HEK293T (cell line): ENCODE measurements at regions not wholly inside any gene's neighbourhood (a gene's known extent, or its start where the extent isn't known, plus 50 kb on each side); places are given as distances from the start of the nearest gene placed in this dataset.

Experiments
- CTCF ChIA-PET: fragments of 350-600 bp; formaldehyde crosslinking; extraction: SDS; loops from one replicate; lab custom pipeline; 2021; ENCODE audit warnings: antibody characterized with exemption, inconsistent platforms; lab: Yijun Ruan, JAX
- POLR2A ChIA-PET: fragments of 350-600 bp; formaldehyde crosslinking; extraction: SDS; loops from one replicate; lab custom pipeline; 2020; ENCODE audit warnings: antibody characterized with exemption, inconsistent platforms; lab: Yijun Ruan, JAX
- DNase-seq: peaks from one replicate; pipeline ENCODE4 v3.0.0; 2012; ENCODE audit warnings: mixed read lengths; ENCODE audit errors: extremely low spot score
- ARNT ChIP-seq: fragments of 450-650 bp; IDR thresholded peaks from 2 replicates; pipeline ENCODE4 v1.6.1; 2017; ENCODE audit warnings: mild to moderate bottlenecking
- BHLHE40 ChIP-seq: fragments of 450-650 bp; IDR thresholded peaks from 2 replicates; pipeline ENCODE4 v1.6.1; 2016; ENCODE audit warnings: mild to moderate bottlenecking, moderate library complexity, borderline replicate concordance
- CTBP1 ChIP-seq: fragments of 450-650 bp; IDR thresholded peaks from 2 replicates; pipeline ENCODE4 v1.6.1; 2016; ENCODE audit warnings: borderline replicate concordance
- ELF4 ChIP-seq: fragments of 450-650 bp; IDR thresholded peaks from 2 replicates; pipeline ENCODE4 v1.6.1; 2017; ENCODE audit warnings: antibody characterized with exemption
- FOXA1 ChIP-seq: fragments of 450-650 bp; IDR thresholded peaks from 2 replicates; pipeline ENCODE4 v1.6.1; 2016; ENCODE audit warnings: mild to moderate bottlenecking
- FOXK2 ChIP-seq: fragments of 450-650 bp; IDR thresholded peaks from 2 replicates; pipeline ENCODE4 v1.6.1; 2016; ENCODE audit warnings: mild to moderate bottlenecking
- FOXM1 ChIP-seq: fragments of 450-650 bp; IDR thresholded peaks from 2 replicates; pipeline ENCODE4 v1.6.1; 2017; ENCODE audit warnings: mild to moderate bottlenecking, borderline replicate concordance
- HDGF ChIP-seq: fragments of 450-650 bp; IDR thresholded peaks from 2 replicates; pipeline ENCODE4 v1.6.1; 2017; ENCODE audit warnings: antibody characterized with exemption, borderline replicate concordance
- L3MBTL2 ChIP-seq: fragments of 450-650 bp; conservative IDR thresholded peaks from 2 replicates; pipeline ENCODE4 v1.6.1; 2016; ENCODE audit warnings: mild to moderate bottlenecking
- LEF1 ChIP-seq: fragments of 450-650 bp; IDR thresholded peaks from 2 replicates; pipeline ENCODE4 v1.6.1; 2017; ENCODE audit warnings: mild to moderate bottlenecking, borderline replicate concordance
- NFRKB ChIP-seq: fragments of 450-650 bp; IDR thresholded peaks from 2 replicates; pipeline ENCODE4 v1.6.1; 2016; ENCODE audit warnings: mild to moderate bottlenecking, moderate library complexity
- PKNOX1 ChIP-seq: fragments of 450-650 bp; IDR thresholded peaks from 2 replicates; pipeline ENCODE4 v1.6.1; 2016
- SP1 ChIP-seq: fragments of 450-650 bp; IDR thresholded peaks from 2 replicates; pipeline ENCODE4 v1.6.1; 2017
- SUZ12 ChIP-seq: fragments of 450-650 bp; IDR thresholded peaks from 2 replicates; pipeline ENCODE4 v1.6.1; 2016; ENCODE audit warnings: mild to moderate bottlenecking
- TARDBP ChIP-seq: fragments of 450-650 bp; IDR thresholded peaks from 2 replicates; pipeline ENCODE4 v1.6.1; 2016
- ZNF384 ChIP-seq: fragments of 450-650 bp; IDR thresholded peaks from 2 replicates; pipeline ENCODE4 v1.6.1; 2016

GRCh38 chr12:91853350-91854127, 292.1 kb downstream of the BTG1 start:
- DNase-seq, result no peak
- TF ChIP-seq FOXM1 (no peak), PKNOX1 (no peak), SP1 (no peak), FOXK2 (no peak), NFRKB (no peak), FOXA1 (no peak), LEF1 (no peak), TARDBP (no peak)
- CTCF ChIA-PET, result no interaction called here
- POLR2A ChIA-PET, result no interaction called here

- no peak for TF ChIP-seq CTBP1
- no peak for TF ChIP-seq HDGF
- TF ChIP-seq FOXK2, result no peak
- TF ChIP-seq FOXM1, result no peak
- TF ChIP-seq L3MBTL2, result no peak
- no peak for TF ChIP-seq SP1
- no peak for TF ChIP-seq SUZ12
- no peak for TF ChIP-seq ZNF384
- TF ChIP-seq FOXA1, result no peak
- TF ChIP-seq PKNOX1, result no peak
- TF ChIP-seq LEF1, result no peak
- no peak for TF ChIP-seq ELF4
- no peak for TF ChIP-seq ARNT
- TF ChIP-seq NFRKB, result no peak
- no peak for TF ChIP-seq BHLHE40
- no peak for TF ChIP-seq TARDBP
- CTCF ChIA-PET, result no interaction called here
Observed at GRCh38 chr12:91852634-91853033, 293.0 kb downstream of the BTG1 start.

GRCh38 chr12:91851741-91852477, 293.7 kb downstream of the BTG1 start:
- DNase-seq, result no peak
- POLR2A ChIA-PET, result no interaction called here
- TF ChIP-seq FOXA1 (no peak), CTBP1 (no peak), L3MBTL2 (no peak), ARNT (no peak), TARDBP (no peak), NFRKB (no peak)
- CTCF ChIA-PET, result no interaction called here

More at GRCh38 chr12:91852634-91853033, 293.0 kb downstream of the BTG1 start:
- POLR2A ChIA-PET, result no interaction called here
- DNase-seq, result no peak

GRCh38 chr12:91846466-91847055, 299.1 kb downstream of the BTG1 start:
- CTCF ChIA-PET, result no interaction called here
- POLR2A ChIA-PET, result no interaction called here
- DNase-seq, result no peak
- TF ChIP-seq ELF4 (no peak), BHLHE40 (no peak), ZNF384 (no peak), LEF1 (no peak), PKNOX1 (no peak), FOXK2 (no peak), FOXA1 (no peak), FOXM1 (no peak), SUZ12 (no peak)

- ChIA-PET CTCF (no interaction called here), POLR2A (no interaction called here)
Observed at GRCh38 chr12:91845365-91845764, 300.3 kb downstream of the BTG1 start.

GRCh38 chr12:91841822-91842221, 303.8 kb downstream of the BTG1 start:
- TF ChIP-seq L3MBTL2 (no peak), SP1 (no peak), CTBP1 (peak; percentile 57; the same call in 1 of the 2 replicates), ZNF384 (0 out of 2 replicates have a peak, but pooled peaks have one; percentile 32), PKNOX1 (peak; percentile 90)
- POLR2A ChIA-PET, result interaction anchor here (1.4 kb wide), 1 partner anchor 303 kb away, joined by 4 read pairs; the partner anchor contains the start of gene BTG1
- no peak for DNase-seq
- CTCF ChIA-PET, result no interaction called here

More at GRCh38 chr12:91845365-91845764, 300.3 kb downstream of the BTG1 start:
- no peak for TF ChIP-seq HDGF
- TF ChIP-seq BHLHE40, result no peak
- no peak for TF ChIP-seq CTBP1
- no peak for TF ChIP-seq ZNF384
- TF ChIP-seq FOXK2, result no peak
- TF ChIP-seq ARNT, result no peak
- TF ChIP-seq SUZ12, result no peak
- TF ChIP-seq FOXA1, result no peak
- DNase-seq, result no peak
